ENCODE measurements at regions not wholly inside any gene's neighbourhood (a gene's known extent, or its start where the extent isn't known, plus 50 kb on each side); places are given as distances from the start of the nearest gene placed in this dataset.

- TF ChIP-seq CTCF (conservative IDR thresholded peaks at IDR 0.05 in 1 of 2, IDR thresholded peaks at IDR 0.05 in 1 of 2; ENCODE audit: low read depth in 1 of 2, low read length in 2 of 2), result no peak
- TF ChIP-seq EZH2 (IDR thresholded peaks at IDR 0.05; ENCODE audit: low read length, missing control alignments), result no peak
Observed at GRCh38 chr16:6822041-6822440, 510.6 kb upstream of the RBFOX1 start.

Measured in fibroblast of lung (primary cell).